ENCODE measurements at regions not wholly inside any gene's neighbourhood (a gene's known extent, or its start where the extent isn't known, plus 50 kb on each side); places are given as distances from the start of the nearest gene placed in this dataset.

DNA sequence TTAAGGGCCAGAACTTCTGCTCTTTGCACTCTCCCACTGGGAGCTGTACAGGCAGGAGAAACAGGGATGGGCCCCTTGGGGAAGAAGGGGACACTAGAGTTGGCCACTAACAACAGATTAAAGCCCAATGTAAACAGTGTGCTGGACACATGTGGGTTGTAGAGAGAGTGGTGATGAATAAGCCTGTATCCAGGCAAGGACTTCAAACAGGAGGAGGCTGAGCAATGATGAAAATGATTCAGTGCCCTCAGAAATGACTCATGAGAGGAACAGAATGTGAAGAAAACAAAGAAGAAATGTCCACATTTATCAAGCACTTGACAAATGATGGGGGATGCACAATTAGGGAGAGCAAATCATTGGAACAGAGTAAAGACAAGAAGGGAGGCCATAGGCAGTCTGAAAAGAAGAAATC is 242.3 kb downstream of the TBX18 start:
- Histone ChIP-seq H3K4me1 (no peaks in the 10 kb centered on the region), H3K4me3 (no peak overlapping the region), H3K27ac (no peak overlapping the region), H3K9me3 (no peaks in the 10 kb centered on the region), H3K36me3 (no peaks in the 10 kb centered on the region), H3K27me3 (peaks cover 0 to 5% (median 0%) of the 10 kb centered on the region in 3 donors)
- TF ChIP-seq EP300 (IDR thresholded peaks at IDR 0.05) = no peak
- TF ChIP-seq POLR2AphosphoS5 (IDR thresholded peaks at IDR 0.05) = peak in 1 of 3 donors; percentile 20
- intact Hi-C loops (cut with DNase I; ENCODE audit: low total_unique reads) = no loop called here
- DNase-seq = no peak

DNA sequence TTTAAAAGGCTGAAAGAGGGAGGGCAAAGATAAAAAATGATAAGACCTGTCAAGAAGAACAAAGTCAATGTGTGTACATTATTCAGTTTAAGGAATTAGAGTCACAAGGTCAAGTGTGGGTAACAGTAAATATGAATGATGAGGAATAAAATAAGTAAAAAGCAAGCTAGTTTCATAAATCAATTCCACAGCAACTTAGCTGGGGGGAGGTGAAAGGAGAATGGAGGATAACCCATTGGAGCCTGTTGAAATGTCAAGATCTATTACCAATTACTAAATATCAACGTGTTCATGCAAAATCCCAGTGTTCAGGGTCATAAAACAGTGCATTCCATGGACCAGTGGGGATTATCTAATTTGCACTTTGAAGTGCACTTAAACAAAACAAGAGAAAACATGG is 242.9 kb downstream of the TBX18 start:
- peaks cover 0 to 5% (median 0%) of the 10 kb centered on the region in 3 donors for H3K27me3 ChIP-seq
- H3K4me1 ChIP-seq = no peaks in the 10 kb centered on the region
- H3K27ac ChIP-seq = no peak overlapping the region
- intact Hi-C loops (cut with DNase I; ENCODE audit: low total_unique reads) = no loop called here
- H3K4me3 ChIP-seq = no peak overlapping the region
- 13 to 33% (median 20%) methylated on average over 1 of the region's 1 CpG for WGBS, 5 donors
- no peaks in the 10 kb centered on the region for H3K36me3 ChIP-seq
- no peak for TF ChIP-seq POLR2A (IDR thresholded peaks at IDR 0.05)
- no peak for TF ChIP-seq EP300 (IDR thresholded peaks at IDR 0.05)
- no peak for TF ChIP-seq POLR2AphosphoS5 (IDR thresholded peaks at IDR 0.05)
- DNase-seq = no peak
- H3K9me3 ChIP-seq = no peaks in the 10 kb centered on the region

DNA sequence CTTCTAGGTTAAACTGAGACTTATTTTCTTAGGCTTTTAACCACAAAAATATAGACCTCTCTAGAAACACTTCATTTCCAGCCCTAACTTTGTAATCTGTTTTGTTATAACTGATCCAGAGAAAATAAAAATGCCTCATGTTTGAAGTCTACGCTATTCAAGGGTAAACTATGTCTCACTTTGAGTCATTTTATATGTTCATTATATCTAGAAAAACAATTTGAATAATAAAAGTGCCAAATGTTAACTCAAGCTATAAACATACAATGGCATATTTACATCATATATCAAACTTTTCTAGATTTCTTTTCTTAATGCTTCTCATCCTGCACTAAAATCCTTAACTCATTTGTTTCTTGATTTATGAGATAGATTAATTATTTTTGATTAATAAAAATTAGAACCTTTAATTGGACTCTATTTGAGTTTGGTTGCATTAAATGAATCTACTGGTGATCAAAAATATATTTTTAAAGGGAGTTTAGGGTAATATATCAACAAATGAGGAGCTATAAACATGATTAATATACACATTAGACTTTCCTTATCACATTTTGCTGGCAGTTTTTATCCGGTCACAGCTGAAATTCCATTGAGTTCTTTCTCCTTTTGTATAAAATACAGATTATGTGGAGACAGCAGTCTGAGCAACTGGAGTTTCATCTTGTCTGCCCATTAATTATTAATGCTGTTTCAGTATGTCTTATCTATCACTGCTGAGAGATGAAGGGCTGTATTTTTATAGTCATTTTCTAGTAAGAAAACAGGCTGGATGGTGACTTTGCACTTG is 246.5 kb downstream of the TBX18 start:
- Histone ChIP-seq H3K9me3 (no peaks in the 10 kb centered on the region), H3K36me3 (no peaks in the 10 kb centered on the region), H3K4me1 (no peaks in the 10 kb centered on the region), H3K4me3 (no peak overlapping the region), H3K27me3 (peaks cover 0 to 5% (median 0%) of the 10 kb centered on the region in 3 donors), H3K27ac (no peak overlapping the region)
- no peak for DNase-seq
- TF ChIP-seq EP300 (IDR thresholded peaks at IDR 0.05) (no peak), POLR2A (IDR thresholded peaks at IDR 0.05) (no peak), POLR2AphosphoS5 (IDR thresholded peaks at IDR 0.05) (no peak)
- TF ChIP-seq, protein P1, sequence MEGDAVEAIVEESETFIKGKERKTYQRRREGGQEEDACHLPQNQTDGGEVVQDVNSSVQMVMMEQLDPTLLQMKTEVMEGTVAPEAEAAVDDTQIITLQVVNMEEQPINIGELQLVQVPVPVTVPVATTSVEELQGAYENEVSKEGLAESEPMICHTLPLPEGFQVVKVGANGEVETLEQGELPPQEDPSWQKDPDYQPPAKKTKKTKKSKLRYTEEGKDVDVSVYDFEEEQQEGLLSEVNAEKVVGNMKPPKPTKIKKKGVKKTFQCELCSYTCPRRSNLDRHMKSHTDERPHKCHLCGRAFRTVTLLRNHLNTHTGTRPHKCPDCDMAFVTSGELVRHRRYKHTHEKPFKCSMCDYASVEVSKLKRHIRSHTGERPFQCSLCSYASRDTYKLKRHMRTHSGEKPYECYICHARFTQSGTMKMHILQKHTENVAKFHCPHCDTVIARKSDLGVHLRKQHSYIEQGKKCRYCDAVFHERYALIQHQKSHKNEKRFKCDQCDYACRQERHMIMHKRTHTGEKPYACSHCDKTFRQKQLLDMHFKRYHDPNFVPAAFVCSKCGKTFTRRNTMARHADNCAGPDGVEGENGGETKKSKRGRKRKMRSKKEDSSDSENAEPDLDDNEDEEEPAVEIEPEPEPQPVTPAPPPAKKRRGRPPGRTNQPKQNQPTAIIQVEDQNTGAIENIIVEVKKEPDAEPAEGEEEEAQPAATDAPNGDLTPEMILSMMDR (IDR thresholded peaks at IDR 0.05) = no peak
- intact Hi-C loops (cut with DNase I; ENCODE audit: low total_unique reads) = no loop called here
- WGBS, 5 donors = 29 to 63% (median 44%) methylated on average over 2 of the region's 2 CpGs

DNA sequence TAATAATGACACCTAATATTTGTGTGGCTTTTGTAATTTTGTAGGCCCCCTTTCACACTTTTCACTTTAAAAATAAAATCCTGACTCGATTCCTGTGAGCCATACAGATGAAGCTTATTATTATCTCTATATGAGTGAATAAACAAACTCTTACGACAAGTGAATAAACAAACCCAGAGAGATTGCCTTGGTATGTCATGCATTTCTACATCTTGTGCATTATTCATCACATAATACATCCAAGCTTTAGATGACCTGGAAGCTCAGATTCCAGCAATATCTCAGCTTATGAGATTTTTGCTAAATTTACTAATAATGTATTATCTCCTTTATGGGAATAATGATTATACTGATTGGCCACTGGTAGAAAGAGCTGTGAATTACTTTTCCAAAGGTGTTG is 248.2 kb downstream of the TBX18 start:
- 29 to 45% (median 43%) methylated on average over 2 of the region's 2 CpGs for WGBS, 5 donors
- Histone ChIP-seq H3K4me3 (no peak overlapping the region), H3K4me1 (no peaks in the 10 kb centered on the region), H3K27me3 (peaks cover 0 to 5% (median 0%) of the 10 kb centered on the region in 3 donors), H3K9me3 (peaks cover 0 to 2% (median 0%) of the 10 kb centered on the region in 4 donors), H3K36me3 (no peaks in the 10 kb centered on the region), H3K27ac (no peak overlapping the region)
- no peak for DNase-seq
- no peak for TF ChIP-seq EP300 (IDR thresholded peaks at IDR 0.05)
- intact Hi-C loops (cut with DNase I; ENCODE audit: low total_unique reads) = no loop called here

DNA sequence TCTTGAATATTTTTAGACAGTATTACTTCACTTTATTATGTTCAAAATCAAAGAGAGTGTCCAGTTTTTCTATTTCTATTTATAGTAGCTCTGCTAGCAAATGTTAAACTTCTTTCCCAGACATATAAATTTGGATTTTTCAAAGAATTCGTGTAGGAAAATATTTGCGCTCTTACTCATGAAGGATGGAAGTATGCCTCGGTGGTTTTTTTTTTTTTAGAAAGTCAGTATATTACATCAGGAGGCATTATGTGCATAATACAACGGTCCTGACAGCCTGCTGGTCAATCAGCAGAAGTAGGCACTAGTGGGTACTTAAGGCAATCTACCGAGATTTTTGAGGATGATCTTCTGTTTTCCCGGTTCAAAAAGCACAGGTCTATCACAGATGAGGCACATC is 249.3 kb downstream of the TBX18 start:
- DNase-seq = no peak
- Histone ChIP-seq H3K4me1 (no peaks in the 10 kb centered on the region), H3K27me3 (peaks cover 0 to 5% (median 0%) of the 10 kb centered on the region in 3 donors), H3K36me3 (no peaks in the 10 kb centered on the region), H3K4me3 (no peak overlapping the region), H3K9me3 (peaks cover 0 to 5% (median 0%) of the 10 kb centered on the region in 4 donors), H3K27ac (no peak overlapping the region)
- TF ChIP-seq, protein P1 (IDR thresholded peaks at IDR 0.05) = no peak
- TF ChIP-seq EP300 (IDR thresholded peaks at IDR 0.05) (no peak), POLR2A (IDR thresholded peaks at IDR 0.05) (no peak), POLR2AphosphoS5 (IDR thresholded peaks at IDR 0.05) (no peak)
- intact Hi-C loops (cut with DNase I; ENCODE audit: low total_unique reads) = no loop called here
- 65 to 79% (median 73%) methylated on average over 6 of the region's 6 CpGs for WGBS, 5 donors

Data from stomach (tissue), 8 donors.